Esophagus squamous epithelium (tissue), 5 donors: ENCODE measurements at regions not wholly inside any gene's neighbourhood (a gene's known extent, or its start where the extent isn't known, plus 50 kb on each side); places are given as distances from the start of the nearest gene placed in this dataset.

Source experiments
- DNase-seq: peaks from one replicate; lab custom pipeline; 2025; lab: John Stamatoyannopoulos, UW
- H3K27ac ChIP-seq, 4 donors: fragments of 200-600 bp; sonication (generic); one replicate each; pipeline ENCODE4 v1.5.1; 2016 to 2019; ENCODE audit warnings: mild to moderate bottlenecking in 1 of 4
- H3K27me3 ChIP-seq, 4 donors: fragments of 200-600 bp; sonication (generic); 1 replicate in 3 of 4; 2 replicates in 1 of 4; pipeline versions ENCODE4 v1.5.1 to v1.6.0; 2017 to 2021; ENCODE audit warnings: antibody characterized with exemption in 1 of 4
- H3K36me3 ChIP-seq, 3 donors: fragments of 200-600 bp; sonication (generic); one replicate each; pipeline ENCODE4 v1.5.1; 2016 to 2019
- H3K4me1 ChIP-seq, 3 donors: fragments of 200-600 bp; sonication (generic); one replicate each; pipeline ENCODE4 v1.5.1; 2017 to 2019
- H3K4me3 ChIP-seq, 4 donors: fragments of 200-600 bp; sonication (generic); 1 replicate in 3 of 4; 2 replicates in 1 of 4; pipeline ENCODE4 v1.5.1; 2016 to 2019; ENCODE audit warnings: mild to moderate bottlenecking in 2 of 4, moderate library complexity in 1 of 4
- H3K9me3 ChIP-seq, 3 donors: fragments of 200-600 bp; sonication (generic); one replicate each; pipeline ENCODE4 v1.5.1; 2016 to 2019
- POLR2A ChIP-seq, 4 donors: fragments of 450-650 bp; IDR thresholded peaks; one replicate each; pipeline ENCODE4 v1.6.1; 2017; ENCODE audit warnings: antibody characterized with exemption in 4 of 4, mild to moderate bottlenecking in 4 of 4, moderate library complexity in 3 of 4
- WGBS, 2 donors: methylation state at CpG; one replicate each; pipeline ENCODE4 v1.1.5; 2018; 5-methylcytosine and 5-hydroxymethylcytosine counted together
- intact Hi-C: fragments of 100-400 bp; cut with DNase I; formaldehyde crosslinking; loops from one replicate; pipeline ENCODE4 v1.15.0; 2022
- TF ChIP-seq, protein P1 (sequence below), 6 experiments: fragments of 450-650 bp in 4 of 6; fragments of 200-600 bp in 2 of 6; sonication (generic) in 2 of 6; IDR thresholded peaks; one replicate each; pipeline ENCODE4 v1.5.1; 2016 to 2019; ENCODE audit warnings: antibody characterized with exemption in 6 of 6, mild to moderate bottlenecking in 4 of 6, moderate library complexity in 4 of 6
- donor health status: DM: yes; HTN: yes; CAD: no.

DNA sequence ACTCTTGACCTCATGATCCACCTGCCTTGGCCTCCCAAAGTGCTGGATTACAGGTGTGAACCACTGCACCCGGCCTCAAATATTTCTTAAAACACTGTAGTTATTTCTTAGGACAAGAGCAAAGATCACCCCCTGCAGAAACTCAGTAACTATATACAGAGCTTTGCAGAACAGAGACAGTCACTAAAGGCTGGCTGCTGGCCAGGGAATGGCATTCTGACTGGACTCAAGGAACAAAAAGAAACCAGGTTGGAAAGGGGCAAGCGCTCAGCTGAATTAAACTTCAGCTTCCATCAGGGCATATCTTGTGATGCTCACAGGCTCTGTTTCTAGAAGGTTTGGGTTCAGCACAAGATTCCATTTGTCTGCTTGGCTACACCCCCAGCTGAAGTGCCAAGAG, 95.8 kb downstream of the ADAMTS15 start:
- Histone ChIP-seq H3K27ac (no peak overlapping the region), H3K27me3 (no peaks in the 10 kb centered on the region), H3K9me3 (no peaks in the 10 kb centered on the region), H3K36me3 (no peaks in the 10 kb centered on the region), H3K4me3 (no peak overlapping the region), H3K4me1 (no peaks in the 10 kb centered on the region)
- intact Hi-C loops, result no loop called here
- 37% methylated on average over 2 of the region's 2 CpGs; no CpG with 5 or more reads in 1 of the 2 donors for WGBS, 2 donors
- TF ChIP-seq POLR2A (IDR thresholded peaks at IDR 0.05), result no peak
- TF ChIP-seq, protein P1, sequence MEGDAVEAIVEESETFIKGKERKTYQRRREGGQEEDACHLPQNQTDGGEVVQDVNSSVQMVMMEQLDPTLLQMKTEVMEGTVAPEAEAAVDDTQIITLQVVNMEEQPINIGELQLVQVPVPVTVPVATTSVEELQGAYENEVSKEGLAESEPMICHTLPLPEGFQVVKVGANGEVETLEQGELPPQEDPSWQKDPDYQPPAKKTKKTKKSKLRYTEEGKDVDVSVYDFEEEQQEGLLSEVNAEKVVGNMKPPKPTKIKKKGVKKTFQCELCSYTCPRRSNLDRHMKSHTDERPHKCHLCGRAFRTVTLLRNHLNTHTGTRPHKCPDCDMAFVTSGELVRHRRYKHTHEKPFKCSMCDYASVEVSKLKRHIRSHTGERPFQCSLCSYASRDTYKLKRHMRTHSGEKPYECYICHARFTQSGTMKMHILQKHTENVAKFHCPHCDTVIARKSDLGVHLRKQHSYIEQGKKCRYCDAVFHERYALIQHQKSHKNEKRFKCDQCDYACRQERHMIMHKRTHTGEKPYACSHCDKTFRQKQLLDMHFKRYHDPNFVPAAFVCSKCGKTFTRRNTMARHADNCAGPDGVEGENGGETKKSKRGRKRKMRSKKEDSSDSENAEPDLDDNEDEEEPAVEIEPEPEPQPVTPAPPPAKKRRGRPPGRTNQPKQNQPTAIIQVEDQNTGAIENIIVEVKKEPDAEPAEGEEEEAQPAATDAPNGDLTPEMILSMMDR (IDR thresholded peaks at IDR 0.05), result no peak
- DNase-seq, result no peak

DNA sequence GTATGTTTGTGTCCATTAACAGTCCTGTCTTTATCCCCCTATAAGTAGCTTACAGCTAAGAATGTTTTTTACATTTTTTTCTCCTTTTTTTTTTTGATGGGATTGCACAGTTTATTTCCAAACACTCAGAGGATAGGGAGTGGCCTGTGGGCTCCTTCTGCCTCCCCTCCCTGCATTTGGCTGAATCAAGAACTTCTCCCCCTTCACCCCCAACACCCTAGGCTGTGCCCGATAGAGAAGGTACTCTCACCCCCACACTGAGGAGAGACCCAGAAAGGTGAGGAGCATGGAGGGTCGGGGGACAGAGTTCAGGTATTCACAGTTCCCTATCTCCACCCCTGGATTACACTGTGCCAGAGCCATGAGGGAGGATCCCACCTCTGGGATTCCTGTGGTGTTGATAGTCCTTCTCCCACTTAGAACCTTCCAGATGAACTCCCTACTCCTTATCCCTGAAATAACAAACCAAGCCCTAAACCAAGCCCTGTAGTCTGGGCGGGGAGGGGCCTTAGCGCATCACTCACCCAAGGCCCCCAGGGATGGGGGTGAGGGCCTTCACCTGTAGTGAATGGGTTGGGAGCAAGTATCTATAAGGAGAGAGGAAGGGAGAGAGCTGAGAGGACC, 97.1 kb downstream of the ADAMTS15 start:
- 40 to 83% methylated on average over 2 to 3 of the region's 4 CpGs for WGBS, 2 donors
- no peak overlapping the region for H3K27ac ChIP-seq
- intact Hi-C loops, result no loop called here
- TF ChIP-seq, protein P1 (IDR thresholded peaks at IDR 0.05), result no peak
- TF ChIP-seq POLR2A (IDR thresholded peaks at IDR 0.05), result no peak
- H3K4me1 ChIP-seq, result no peaks in the 10 kb centered on the region
- no peaks in the 10 kb centered on the region for H3K27me3 ChIP-seq
- DNase-seq, result no peak
- H3K9me3 ChIP-seq, result no peaks in the 10 kb centered on the region
- H3K36me3 ChIP-seq, result no peaks in the 10 kb centered on the region
- no peak overlapping the region for H3K4me3 ChIP-seq

DNA sequence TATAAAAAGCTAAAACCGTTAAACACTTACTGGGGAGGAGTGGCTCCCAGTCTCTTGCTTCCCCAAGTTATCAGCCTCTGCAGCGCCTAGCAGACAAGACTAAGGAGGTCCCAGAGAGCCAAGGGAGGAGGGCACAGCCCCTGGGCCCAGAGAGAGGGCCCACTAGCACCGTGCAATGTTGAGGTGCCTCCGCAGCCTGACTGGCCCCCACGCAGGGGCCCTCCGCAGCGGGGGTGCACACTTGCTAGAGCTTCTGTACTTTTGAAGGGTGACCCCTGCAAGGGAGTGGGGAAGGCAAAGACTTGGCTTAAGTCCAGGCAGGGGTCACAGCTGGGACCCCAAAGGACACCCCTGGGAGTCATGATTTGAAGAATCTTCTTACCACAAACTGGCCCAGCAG, 98.0 kb downstream of the ADAMTS15 start:
- no peak overlapping the region for H3K27ac ChIP-seq
- intact Hi-C loops, result no loop called here

DNA sequence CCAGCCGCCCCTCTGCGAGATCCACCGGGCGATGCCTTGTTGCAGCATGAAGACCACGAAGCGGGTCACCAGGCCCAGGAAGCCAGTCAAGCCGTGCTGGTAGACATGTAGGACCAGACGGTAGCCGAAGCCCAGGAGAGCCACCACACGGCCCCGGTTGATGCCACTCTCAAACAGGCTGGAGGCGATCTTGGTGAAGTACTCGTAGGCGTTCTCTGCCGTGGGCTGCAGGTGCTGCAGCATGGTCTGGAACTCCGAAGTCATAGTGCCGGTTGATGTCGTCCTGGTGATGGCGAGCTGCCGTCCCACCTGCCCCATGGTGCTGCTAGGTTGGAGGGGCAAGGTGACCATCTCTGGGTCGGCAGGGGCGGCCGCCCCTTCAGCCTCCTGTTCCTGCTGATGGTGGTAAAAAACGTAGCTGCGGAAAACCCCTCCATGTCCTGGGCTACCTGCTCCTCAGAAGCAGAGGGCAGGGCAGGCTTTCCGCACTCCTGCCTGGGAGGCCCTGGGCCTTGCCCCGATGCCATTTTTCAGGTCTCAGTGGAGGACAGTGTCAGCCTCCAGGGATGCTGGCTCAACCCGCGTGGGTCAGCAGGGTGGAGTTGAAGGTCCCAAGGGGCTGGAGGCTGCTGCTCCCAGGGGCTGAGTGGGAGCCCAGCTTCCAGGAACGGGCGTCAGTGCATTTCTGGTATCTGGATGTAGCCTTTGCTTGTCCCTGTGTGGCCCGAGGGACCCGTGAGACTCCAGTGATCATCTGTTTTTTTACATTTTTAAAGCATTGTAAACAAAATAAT, 98.7 kb downstream of the ADAMTS15 start:
- H3K4me3 ChIP-seq, result no peak overlapping the region
- intact Hi-C loops, result no loop called here
- no peaks in the 10 kb centered on the region for H3K4me1 ChIP-seq
- TF ChIP-seq, protein P1 (IDR thresholded peaks at IDR 0.05), result no peak
- TF ChIP-seq POLR2A (IDR thresholded peaks at IDR 0.05), result no peak
- no peaks in the 10 kb centered on the region for H3K9me3 ChIP-seq
- no peaks in the 10 kb centered on the region for H3K27me3 ChIP-seq
- no peaks in the 10 kb centered on the region for H3K36me3 ChIP-seq
- 71 to 75% methylated on average over 10 to 17 of the region's 33 CpGs for WGBS, 2 donors
- DNase-seq, result no peak
- no peak overlapping the region for H3K27ac ChIP-seq

More for the DNA sequence above, 98.0 kb downstream of the ADAMTS15 start:
- 81% methylated on average over 3 of the region's 7 CpGs; no CpG with 5 or more reads in 1 of the 2 donors for WGBS, 2 donors
- no peak overlapping the region for H3K4me3 ChIP-seq
- no peaks in the 10 kb centered on the region for H3K36me3 ChIP-seq
- no peak for DNase-seq
- TF ChIP-seq, protein P1 (IDR thresholded peaks at IDR 0.05), result no peak
- TF ChIP-seq POLR2A (IDR thresholded peaks at IDR 0.05), result no peak
- H3K9me3 ChIP-seq, result no peaks in the 10 kb centered on the region
- H3K4me1 ChIP-seq, result no peaks in the 10 kb centered on the region
- no peaks in the 10 kb centered on the region for H3K27me3 ChIP-seq
